Loucy (cell line): ENCODE measurements at regions not wholly inside any gene's neighbourhood (a gene's known extent, or its start where the extent isn't known, plus 50 kb on each side); places are given as distances from the start of the nearest gene placed in this dataset.

ENCODE experiments used
- H2AFZ ChIP-seq: fragments of 200-600 bp; sonication (generic); 2 replicates; pipeline ENCODE4 v1.6.0; 2016; ENCODE audit warnings: antibody characterized with exemption, mild to moderate bottlenecking, low read length, moderate library complexity
- H3F3A ChIP-seq: fragments of 200-600 bp; 2 replicates; pipeline ENCODE4 v1.6.0; 2016; ENCODE audit warnings: antibody characterized with exemption, low read depth, mild to moderate bottlenecking
- H3K27me3 ChIP-seq: fragments of 200-600 bp; sonication (generic); 2 replicates; pipeline ENCODE4 v1.6.1; 2014; ENCODE audit warnings: low read length, mild to moderate bottlenecking; ENCODE audit not compliant: insufficient read depth, poor library complexity, severe bottlenecking
- H3K36me3 ChIP-seq: fragments of 200-600 bp; sonication (generic); 2 replicates; pipeline ENCODE4 v1.6.1; 2016; ENCODE audit warnings: low read length; ENCODE audit not compliant: insufficient read depth
- H3K4me1 ChIP-seq: fragments of 200-600 bp; sonication (generic); 2 replicates; pipeline ENCODE4 v1.5.1; 2014; ENCODE audit warnings: low read length, mild to moderate bottlenecking; ENCODE audit not compliant: insufficient read depth, poor library complexity, severe bottlenecking
- H3K4me2 ChIP-seq: fragments of 200-600 bp; sonication (generic); 2 replicates; pipeline ENCODE4 v1.6.0; 2014; ENCODE audit warnings: antibody characterized with exemption, low read length, low read depth, mild to moderate bottlenecking; ENCODE audit not compliant: poor library complexity, severe bottlenecking
- H3K4me3 ChIP-seq: fragments of 200-600 bp; sonication (generic); 2 replicates; pipeline ENCODE4 v1.5.1; 2014; ENCODE audit warnings: low read length, mild to moderate bottlenecking, mixed read lengths; ENCODE audit not compliant: poor library complexity, severe bottlenecking
- H3K79me2 ChIP-seq: fragments of 200-600 bp; sonication (generic); 2 replicates; pipeline ENCODE4 v1.6.1; 2014; ENCODE audit warnings: low read length; ENCODE audit not compliant: insufficient read depth
- H3K9ac ChIP-seq: fragments of 200-600 bp; sonication (generic); 2 replicates; pipeline ENCODE4 v1.6.0; 2014; ENCODE audit warnings: mild to moderate bottlenecking, low read depth, low read length, moderate library complexity; ENCODE audit not compliant: poor library complexity, severe bottlenecking
- H3K9me2 ChIP-seq: fragments of 200-600 bp; sonication (generic); replicated peaks from 2 replicates; pipeline ENCODE4 v1.6.1; 2016; ENCODE audit warnings: low read depth, low read length, mixed read lengths
- H3K9me3 ChIP-seq: fragments of 200-600 bp; sonication (generic); 2 replicates; pipeline ENCODE4 v1.6.1; 2014; ENCODE audit warnings: mild to moderate bottlenecking, antibody characterized with exemption, low read length, low read depth; ENCODE audit not compliant: insufficient read depth
- H4K20me1 ChIP-seq: fragments of 200-600 bp; sonication (generic); 2 replicates; pipeline ENCODE4 v1.6.0; 2014; ENCODE audit warnings: antibody characterized with exemption, low read length, mild to moderate bottlenecking; ENCODE audit not compliant: insufficient read depth, poor library complexity, severe bottlenecking
- CTCF ChIP-seq: fragments of 200-600 bp; sonication (generic); conservative IDR thresholded peaks from 2 replicates; pipeline ENCODE4 v1.5.1; 2014; ENCODE audit warnings: mild to moderate bottlenecking, antibody characterized with exemption, low read length
- EZH2phosphoT487 ChIP-seq: fragments of 200-600 bp; IDR thresholded peaks from 2 replicates; pipeline ENCODE4 v1.6.1; 2018; ENCODE audit warnings: antibody characterized with exemption, mild to moderate bottlenecking, moderate library complexity, borderline replicate concordance

GRCh38 chr15:35934383-35935049, 388.6 kb upstream of the DPH6 start:
- no peak overlapping the region for H2AFZ ChIP-seq
- TF ChIP-seq CTCF = no peak
- no peak for TF ChIP-seq EZH2phosphoT487
- H3K36me3 ChIP-seq = no peaks in the 10 kb centered on the region
- H4K20me1 ChIP-seq = no peaks in the 10 kb centered on the region
- no peaks in the 10 kb centered on the region for H3F3A ChIP-seq
- no peak overlapping the region for H3K4me3 ChIP-seq
- H3K9me3 ChIP-seq = no peaks in the 10 kb centered on the region; the same call in 1 of the 2 replicates
- H3K9ac ChIP-seq = no peak overlapping the region
- no peaks in the 10 kb centered on the region for H3K9me2 ChIP-seq
- no peaks in the 10 kb centered on the region for H3K27me3 ChIP-seq
- H3K4me2 ChIP-seq = no peak overlapping the region
- H3K79me2 ChIP-seq = no peaks in the 10 kb centered on the region
- H3K4me1 ChIP-seq = no peaks in the 10 kb centered on the region

GRCh38 chr15:35936284-35936683, 390.3 kb upstream of the DPH6 start:
- Histone ChIP-seq H3K4me2 (no peak overlapping the region), H3K79me2 (no peaks in the 10 kb centered on the region), H2AFZ (no peak overlapping the region), H3K27me3 (no peaks in the 10 kb centered on the region), H3K9me2 (no peaks in the 10 kb centered on the region), H3K4me1 (no peaks in the 10 kb centered on the region), H3K9ac (no peak overlapping the region), H3K36me3 (no peaks in the 10 kb centered on the region), H3K4me3 (no peak overlapping the region), H4K20me1 (no peaks in the 10 kb centered on the region), H3F3A (no peaks in the 10 kb centered on the region), H3K9me3 (no peaks in the 10 kb centered on the region; the same call in 1 of the 2 replicates)
- TF ChIP-seq EZH2phosphoT487 = no peak

GRCh38 chr15:35937380-35937779, 391.4 kb upstream of the DPH6 start:
- H4K20me1 ChIP-seq = no peaks in the 10 kb centered on the region
- TF ChIP-seq EZH2phosphoT487 = no peak
- TF ChIP-seq CTCF = no peak
- H3K36me3 ChIP-seq = no peaks in the 10 kb centered on the region
- H3K4me3 ChIP-seq = no peak overlapping the region
- no peaks in the 10 kb centered on the region for H3K79me2 ChIP-seq
- no peaks in the 10 kb centered on the region for H3F3A ChIP-seq
- H3K9ac ChIP-seq = no peak overlapping the region
- no peaks in the 10 kb centered on the region for H3K9me3 ChIP-seq
- H3K4me2 ChIP-seq = no peak overlapping the region
- no peaks in the 10 kb centered on the region for H3K9me2 ChIP-seq
- no peaks in the 10 kb centered on the region for H3K27me3 ChIP-seq
- H2AFZ ChIP-seq = no peak overlapping the region
- H3K4me1 ChIP-seq = no peaks in the 10 kb centered on the region
